ENCODE measurements at regions not wholly inside any gene's neighbourhood (a gene's known extent, or its start where the extent isn't known, plus 50 kb on each side); places are given as distances from the start of the nearest gene placed in this dataset.

DNA sequence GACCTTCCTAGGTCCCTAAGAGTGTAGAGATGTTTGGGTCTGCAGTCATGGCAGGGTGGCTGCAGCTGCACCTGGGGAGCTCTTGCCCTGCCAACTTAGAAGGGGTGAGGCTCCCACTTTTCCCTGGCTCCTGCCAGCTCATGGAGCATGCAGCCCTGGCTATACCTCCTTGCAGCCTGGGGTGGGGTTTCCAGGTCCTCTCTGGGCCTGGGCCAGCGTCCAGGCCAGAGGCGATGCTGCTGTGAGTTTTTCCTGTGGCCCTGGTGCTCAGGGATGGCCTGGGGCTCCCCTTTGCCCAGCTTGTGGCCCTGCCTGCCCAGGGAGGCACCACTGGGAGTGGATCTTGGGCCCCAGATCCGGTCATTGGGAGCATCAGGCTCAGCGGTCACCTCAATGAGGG, 109.8 kb upstream of the FAM180A start:
- H3K4me1 ChIP-seq (ENCODE audit: control insufficient read depth, extremely low read depth, insufficient read depth, low read length) = no peaks in the 10 kb centered on the region
- H3K9me1 ChIP-seq (replicated peaks; ENCODE audit: control insufficient read depth, extremely low read depth, insufficient read depth, low read length) = no peaks in the 10 kb centered on the region
- no peak overlapping the region for H3K4me3 ChIP-seq (replicated peaks in 1 of 3; ENCODE audit: insufficient read depth in 1 of 3, low read depth in 1 of 3, low read length in 3 of 3)
- H3K36me3 ChIP-seq (ENCODE audit: control insufficient read depth in 2 of 2, extremely low read depth in 1 of 2, insufficient read depth in 2 of 2, low read length in 2 of 2) = no peaks in the 10 kb centered on the region
- no peak for TF ChIP-seq JUN (IDR thresholded peaks at IDR 0.05; ENCODE audit: borderline replicate concordance, insufficient read depth, insufficient read length, low read depth)
- TF ChIP-seq POLR2A (IDR thresholded peaks at IDR 0.05; ENCODE audit: low read depth, low read length) = no peak
- TF ChIP-seq GATA2 (IDR thresholded peaks at IDR 0.05; ENCODE audit: insufficient read depth, insufficient read length, low read depth, low read length) = no peak
- TF ChIP-seq POLR2AphosphoS5 (IDR thresholded peaks at IDR 0.05; ENCODE audit: insufficient read depth, low read depth, low read length) = no peak
- TF ChIP-seq CTCF (IDR thresholded peaks at IDR 0.05; ENCODE audit: extremely low read depth in 1 of 2, insufficient read depth in 1 of 2, low read depth in 1 of 2, low read length in 2 of 2) = no peak
- TF ChIP-seq EZH2 (IDR thresholded peaks at IDR 0.05; ENCODE audit: borderline replicate concordance, low read depth, low read length, severe bottlenecking) = no peak
- TF ChIP-seq FOS (IDR thresholded peaks at IDR 0.05; ENCODE audit: borderline replicate concordance, insufficient read depth, low read length) = no peak
- dilution Hi-C loops (cut with MboI; ENCODE audit: extremely low pct_ligation_motif_present, low sequenced_read_pairs) = no loop called here
- no peak for FAIRE-seq
- H3K27me3 ChIP-seq (ENCODE audit: control insufficient read depth in 2 of 2, insufficient read depth in 2 of 2, low read length in 2 of 2) = no peaks in the 10 kb centered on the region
- intact Hi-C loops (cut with micrococcal nuclease) = no loop called here
- no peaks in the 10 kb centered on the region for H3K79me2 ChIP-seq (ENCODE audit: control insufficient read depth, insufficient read depth, low read length)
- no peak overlapping the region for H3K27ac ChIP-seq (ENCODE audit: insufficient read depth, low read depth, low read length)
- H3K9me3 ChIP-seq (replicated peaks; ENCODE audit: control insufficient read depth, insufficient read depth, low read length) = no peaks in the 10 kb centered on the region
- CTCF ChIA-PET = interaction anchor here (1.3 kb wide), 1 partner anchor 150 kb away, joined by 4 read pairs; no protein-coding TSS in a partner anchor
- no peaks in the 10 kb centered on the region for H4K20me1 ChIP-seq (replicated peaks; ENCODE audit: control insufficient read depth, extremely low read depth, insufficient read depth, low read length)
- no TSS peak for BruUV-seq (replicated peaks)
- DNase-seq (ENCODE audit: low read depth, low spot score) = no peak
- POLR2A ChIA-PET = no interaction called here
- H3K9ac ChIP-seq (replicated peaks; ENCODE audit: extremely low read depth, insufficient read depth, low read length) = no peak overlapping the region
- no peak overlapping the region for H3K4me2 ChIP-seq (ENCODE audit: insufficient read depth, low read length)
- H2AFZ ChIP-seq (ENCODE audit: low read depth, low read length) = no peak overlapping the region
